ENCODE measurements at regions not wholly inside any gene's neighbourhood (a gene's known extent, or its start where the extent isn't known, plus 50 kb on each side); places are given as distances from the start of the nearest gene placed in this dataset.

DNA sequence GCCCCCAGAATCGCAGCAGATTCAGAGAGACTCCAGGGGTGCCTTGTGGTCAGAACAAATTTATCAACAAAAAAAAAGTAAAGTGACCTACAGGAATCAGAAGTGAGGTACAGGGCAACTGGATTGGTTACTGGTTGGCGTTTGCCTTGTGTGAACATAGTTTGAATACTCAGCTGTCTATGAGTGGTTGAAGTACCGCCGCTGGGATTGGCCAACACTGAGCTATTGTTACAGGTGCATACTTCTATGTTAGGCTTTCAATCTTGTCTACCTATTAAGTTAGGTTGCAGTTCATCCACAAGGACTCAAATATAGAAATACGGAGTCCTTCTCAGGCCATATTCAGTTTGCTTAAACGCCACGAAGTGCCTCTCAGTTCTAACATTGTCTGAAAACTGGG is 993.5 kb upstream of the PRKX start:
- TF ChIP-seq EP300 (IDR thresholded peaks at IDR 0.05): no peak
- no peak for TF ChIP-seq RFX5 (IDR thresholded peaks at IDR 0.05)
- no peak for TF ChIP-seq JUN (IDR thresholded peaks at IDR 0.05)

Data from A549 (cell line).